HG03354 (cell line): ENCODE measurements at regions not wholly inside any gene's neighbourhood (a gene's known extent, or its start where the extent isn't known, plus 50 kb on each side); places are given as distances from the start of the nearest gene placed in this dataset.

Experiments used
- ATAC-seq: cut with Tn5 transposase; IDR thresholded peaks from one replicate; pipeline ENCODE4 v1.9.1; 2021; ENCODE audit warnings: mild to moderate bottlenecking; ENCODE audit not compliant: unreplicated experiment, poor library complexity, severe bottlenecking

DNA sequence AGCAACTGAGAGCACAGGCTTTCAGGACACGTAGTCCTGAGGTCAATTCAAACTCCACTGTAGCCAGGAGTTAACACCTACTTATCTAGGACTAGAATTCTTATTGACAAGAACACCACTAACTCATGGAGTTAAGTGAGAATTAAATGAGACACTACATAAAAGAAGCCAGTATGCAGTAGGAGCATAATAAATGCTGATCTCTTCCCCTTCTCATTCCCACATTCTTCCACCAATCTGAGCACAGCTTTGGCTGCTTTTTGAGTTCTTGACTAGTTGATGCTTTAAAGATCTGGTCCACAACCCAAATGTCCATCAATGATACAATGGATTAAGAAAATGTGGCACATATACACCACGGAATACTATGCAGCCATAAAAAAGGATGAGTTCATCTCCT, 55.2 kb downstream of the TTC32 start:
- no peak for ATAC-seq

DNA sequence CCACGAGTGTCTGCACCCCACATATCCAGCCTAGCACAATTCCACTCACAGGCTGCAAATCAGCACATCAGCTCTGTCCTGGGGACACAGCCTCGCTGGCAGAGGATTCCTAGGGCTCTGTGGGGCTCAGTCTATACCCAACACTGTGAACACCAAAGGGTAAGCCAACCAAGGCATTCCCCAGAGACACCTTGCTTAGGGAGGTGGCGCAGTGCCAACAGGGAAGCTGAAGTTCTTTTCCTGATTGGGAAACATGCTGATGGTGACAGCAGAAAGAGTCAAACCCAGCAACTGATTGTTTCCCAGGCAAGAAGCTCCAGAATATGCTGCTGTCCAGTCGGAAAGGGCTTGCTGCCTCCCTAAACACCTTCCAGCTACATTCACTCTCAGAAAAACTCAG, 55.8 kb downstream of the TTC32 start:
- no peak for ATAC-seq

DNA sequence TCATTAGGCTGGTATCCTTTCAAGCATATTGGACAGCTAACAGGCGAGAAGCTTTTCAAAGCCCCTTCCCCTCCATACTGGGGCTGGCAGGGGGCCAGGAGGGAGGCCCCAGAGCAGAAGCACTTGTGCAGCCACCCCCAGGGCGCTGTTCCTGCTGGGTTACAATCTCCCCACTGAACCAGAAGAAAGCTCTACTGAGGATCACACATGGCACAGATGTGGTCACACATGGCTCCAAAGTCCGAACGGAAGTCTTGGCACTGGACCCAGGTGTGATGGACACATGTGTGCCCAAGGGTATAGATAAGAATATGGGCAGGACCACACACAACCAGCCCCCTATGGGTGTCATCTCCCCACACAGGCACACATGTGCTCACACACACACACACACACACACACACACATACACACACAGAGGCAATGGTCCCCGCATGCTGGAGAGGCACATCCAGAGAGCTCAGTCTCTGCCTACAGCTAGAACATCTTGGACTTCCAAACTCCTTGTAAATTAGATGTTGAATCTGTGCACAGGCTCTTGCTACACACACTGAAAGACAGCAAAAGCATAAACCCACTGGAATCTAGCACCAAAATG, 56.4 kb downstream of the TTC32 start:
- no peak for ATAC-seq

GRCh38 chr2:19844750-19845149, 57.0 kb downstream of the TTC32 start:
- ATAC-seq: no peak

GRCh38 chr2:19843992-19844515, 57.7 kb downstream of the TTC32 start:
- no peak for ATAC-seq

DNA sequence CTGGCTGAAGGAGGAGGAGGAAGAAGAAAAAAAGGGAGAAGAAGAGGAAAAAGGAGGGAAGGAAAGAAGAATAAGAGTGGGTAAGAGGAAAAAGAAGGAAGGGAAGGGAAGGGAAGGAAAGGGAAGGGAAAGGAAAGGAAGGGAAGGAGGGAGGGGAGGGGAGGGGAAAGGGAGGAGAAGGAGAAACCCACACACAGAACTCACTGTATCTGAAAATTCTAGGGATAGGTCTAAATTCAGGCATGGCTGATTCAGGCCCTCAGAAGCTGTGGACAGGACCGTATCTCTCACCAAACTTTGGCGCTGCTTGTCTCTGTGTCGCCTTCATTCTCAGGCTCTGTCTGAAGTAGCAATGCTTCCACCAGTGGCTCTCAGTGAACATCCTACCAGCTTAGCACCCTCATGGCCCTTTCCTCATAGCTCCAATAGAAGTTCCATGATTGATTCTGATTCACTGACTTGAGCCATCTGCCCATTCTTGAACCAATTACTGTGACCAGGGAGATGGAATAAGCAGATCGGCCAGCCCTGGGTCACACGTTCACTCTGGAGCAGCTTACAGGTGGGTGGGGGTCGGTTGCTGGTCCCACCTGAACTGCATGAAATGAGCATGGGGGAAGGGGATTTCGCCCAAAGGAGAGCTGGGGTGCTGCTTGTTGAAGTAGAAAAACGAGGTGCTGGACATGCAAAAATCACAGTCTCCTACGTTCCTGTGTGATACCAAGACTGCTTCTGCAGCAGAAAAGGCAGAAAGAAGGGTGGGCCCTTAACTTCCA, 59.7 kb downstream of the TTC32 start:
- no peak for ATAC-seq

- no peak for ATAC-seq
Observed at GRCh38 chr2:19839438-19839837, 62.3 kb downstream of the TTC32 start.

DNA sequence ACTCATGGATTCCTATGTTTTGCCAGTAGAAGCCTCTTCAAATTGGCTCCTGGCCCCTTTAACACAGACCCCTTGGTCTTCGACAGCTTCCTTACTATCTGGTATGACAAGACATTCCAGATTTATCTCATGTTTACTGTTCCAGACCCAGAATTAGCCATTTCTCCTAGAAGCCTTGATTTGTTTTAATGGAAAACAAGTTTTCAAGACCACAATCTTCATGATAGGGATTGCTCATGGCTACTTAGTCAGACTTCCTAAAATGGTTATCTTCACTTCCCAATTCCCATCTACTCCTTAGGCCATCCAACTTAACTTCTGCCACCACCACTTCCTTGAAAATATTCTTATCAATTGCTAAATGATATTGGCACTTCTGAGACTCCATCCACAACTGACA, 63.2 kb downstream of the TTC32 start:
- ATAC-seq: no peak

DNA sequence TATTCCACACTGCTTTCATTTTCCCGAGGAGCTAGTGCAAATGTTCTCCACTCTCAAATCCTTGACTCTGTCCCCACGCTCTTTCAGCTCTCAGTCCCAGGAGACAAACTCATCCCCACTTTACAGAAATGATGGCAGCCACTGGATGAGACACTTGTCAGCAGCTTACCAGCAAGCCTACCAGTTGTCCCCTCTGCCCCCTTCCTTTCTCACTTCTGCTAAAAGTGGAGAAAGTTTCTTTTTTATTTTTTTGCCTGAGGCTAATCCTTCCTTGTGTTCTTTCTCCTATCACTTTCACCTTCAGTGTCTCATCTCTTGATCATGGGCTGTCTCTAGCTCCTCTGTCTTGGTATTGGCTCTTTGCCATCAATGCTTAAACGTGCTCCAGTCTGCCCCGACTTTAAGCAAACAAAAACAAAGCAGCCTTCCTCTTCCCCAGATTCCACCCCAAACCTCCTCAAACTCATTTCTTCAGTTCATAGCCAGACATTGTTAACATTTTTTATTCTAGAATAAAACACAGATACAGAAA, 64.5 kb downstream of the TTC32 start:
- no peak for ATAC-seq

- ATAC-seq: no peak
Observed at GRCh38 chr2:19835781-19836281, 66.0 kb downstream of the TTC32 start.

GRCh38 chr2:19833978-19834377, 67.8 kb downstream of the TTC32 start:
- no peak for ATAC-seq

DNA sequence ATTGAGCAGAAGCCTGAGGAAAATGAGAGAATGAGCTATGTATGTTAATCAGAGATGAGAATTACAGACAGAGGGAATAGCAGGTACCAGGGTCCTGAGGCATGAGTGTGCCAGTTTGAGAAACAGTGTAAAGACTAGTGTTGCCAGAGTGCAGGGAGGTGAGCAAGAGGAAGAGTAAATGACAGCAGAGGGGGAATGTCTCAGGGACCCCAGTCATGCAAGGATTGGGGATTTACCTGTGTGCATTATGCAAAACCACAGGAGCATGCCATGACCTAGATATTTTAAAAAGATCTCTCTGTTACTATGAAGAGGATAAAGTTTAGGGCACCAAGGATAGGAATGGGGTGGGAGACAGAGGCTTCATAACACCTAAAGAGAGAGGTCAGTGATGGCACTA, 72.1 kb downstream of the TTC32 start:
- no peak for ATAC-seq

DNA sequence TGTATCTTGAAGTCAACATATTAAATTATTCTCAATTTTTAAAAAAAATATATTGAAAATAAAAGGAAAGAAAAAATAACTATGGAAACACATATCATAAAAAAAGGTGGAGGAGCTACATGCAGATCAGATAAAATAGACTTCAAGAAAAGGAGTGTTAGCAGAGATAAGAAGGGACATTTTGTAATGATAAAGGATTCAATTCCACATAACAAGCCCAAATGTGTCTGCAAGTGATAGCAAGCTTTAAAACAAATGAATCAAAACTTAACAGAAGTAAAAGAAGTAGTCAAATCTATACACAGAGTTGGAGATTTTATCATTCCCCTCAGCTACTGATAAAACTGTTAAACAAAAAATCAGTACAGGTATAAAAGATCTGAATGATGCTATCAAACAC, 74.9 kb downstream of the TTC32 start:
- no peak for ATAC-seq

DNA sequence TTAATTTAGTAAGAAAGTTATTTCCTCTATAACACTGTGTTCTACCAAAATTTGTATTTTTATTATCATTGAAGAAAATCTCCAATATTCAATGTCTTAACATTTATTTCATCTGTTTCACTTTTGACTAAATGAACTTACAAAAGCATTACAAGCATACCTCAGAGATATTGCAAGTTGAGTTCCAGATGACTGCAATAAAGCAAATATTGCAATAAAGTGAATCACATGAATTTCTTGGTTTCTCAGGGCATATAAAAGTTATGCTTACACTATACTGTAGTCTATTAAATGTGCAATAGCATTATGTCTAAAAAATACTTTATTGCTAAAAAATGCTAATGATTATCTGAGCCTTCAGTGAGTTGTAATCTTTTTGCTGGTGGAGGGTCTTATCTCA, 78.3 kb downstream of the TTC32 start:
- ATAC-seq: no peak

DNA sequence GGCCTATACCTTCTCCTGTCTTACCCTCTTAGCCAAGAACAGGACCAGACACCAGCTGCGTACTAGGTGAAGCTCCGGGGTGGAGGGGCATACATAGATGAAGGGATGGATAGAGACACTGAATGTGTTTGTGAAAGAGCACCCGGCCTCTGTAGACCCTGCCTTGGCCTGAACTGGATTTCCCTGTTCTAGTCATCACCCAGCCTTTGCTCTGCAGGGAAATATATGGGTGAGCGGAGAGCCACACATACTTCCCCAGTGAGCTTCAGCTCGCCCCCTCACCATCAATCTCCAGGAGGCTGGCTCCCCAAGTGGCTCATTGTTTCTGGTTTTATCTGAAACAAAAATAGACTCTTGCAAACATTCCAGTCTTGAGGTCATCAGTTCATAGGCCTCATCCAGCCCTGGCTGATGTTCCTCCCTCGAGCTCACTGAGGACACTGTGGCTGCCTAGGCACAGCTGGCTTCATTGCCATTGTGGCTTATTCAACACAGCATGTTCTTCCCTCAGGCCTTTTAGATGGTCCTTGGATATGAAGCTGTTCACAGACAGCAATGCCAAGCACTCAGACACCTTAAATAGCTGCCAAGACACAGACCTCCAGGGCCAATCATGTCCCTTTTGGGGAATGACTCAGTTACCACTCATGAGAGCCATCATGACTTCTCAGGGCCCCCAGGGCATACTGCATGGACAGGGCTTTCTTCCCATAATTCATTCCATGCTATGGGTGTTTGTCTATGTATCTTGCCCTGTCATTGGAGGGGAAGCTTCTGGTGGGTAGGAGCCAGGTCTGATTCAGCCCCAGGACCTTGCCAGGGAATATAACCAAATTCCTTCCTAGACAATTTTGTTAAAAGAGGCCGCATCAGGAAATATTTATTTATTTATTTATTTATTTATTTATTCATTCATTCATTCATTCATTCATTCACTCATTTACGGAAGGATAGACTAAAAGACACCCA, 82.4 kb downstream of the TTC32 start:
- ATAC-seq: no peak

DNA sequence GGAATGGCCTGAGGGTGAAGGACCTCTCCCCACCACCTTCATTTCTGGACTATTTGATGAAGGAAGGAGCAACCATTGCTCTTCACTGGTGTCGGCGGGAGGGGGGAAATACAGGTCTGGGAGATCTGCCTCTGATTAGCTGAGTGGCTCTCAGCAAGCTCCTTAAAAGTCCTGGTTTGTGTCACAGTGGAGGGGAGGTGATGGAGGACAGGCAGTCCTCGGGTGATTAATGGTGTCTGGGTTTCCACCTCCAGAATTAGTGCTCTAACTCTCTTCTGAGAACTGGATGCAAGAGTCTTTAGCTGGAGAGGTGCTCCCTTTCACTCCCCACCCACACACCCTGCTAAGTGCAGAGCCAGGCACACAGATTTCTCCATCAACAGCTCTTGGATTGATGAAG, 83.2 kb downstream of the TTC32 start:
- ATAC-seq: no peak

DNA sequence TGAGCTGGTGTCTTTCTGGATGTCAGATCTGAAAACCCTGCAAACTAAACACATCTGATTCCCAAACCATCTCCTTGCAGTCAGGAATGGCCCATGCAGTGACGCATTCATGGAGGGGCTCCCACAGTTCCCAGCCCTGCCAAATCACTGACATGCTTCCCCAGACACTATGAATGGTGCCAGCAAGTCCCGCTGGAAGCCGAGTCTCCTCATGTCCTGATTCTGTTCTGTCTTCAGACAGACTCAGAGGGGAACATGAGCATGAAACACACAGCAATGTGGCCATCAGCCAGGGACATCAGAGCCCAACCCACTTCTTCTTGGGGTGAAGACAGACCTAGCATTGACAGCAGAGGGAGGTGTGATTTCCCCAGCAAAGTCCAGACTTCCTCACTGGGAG, 83.7 kb downstream of the TTC32 start:
- ATAC-seq: no peak

DNA sequence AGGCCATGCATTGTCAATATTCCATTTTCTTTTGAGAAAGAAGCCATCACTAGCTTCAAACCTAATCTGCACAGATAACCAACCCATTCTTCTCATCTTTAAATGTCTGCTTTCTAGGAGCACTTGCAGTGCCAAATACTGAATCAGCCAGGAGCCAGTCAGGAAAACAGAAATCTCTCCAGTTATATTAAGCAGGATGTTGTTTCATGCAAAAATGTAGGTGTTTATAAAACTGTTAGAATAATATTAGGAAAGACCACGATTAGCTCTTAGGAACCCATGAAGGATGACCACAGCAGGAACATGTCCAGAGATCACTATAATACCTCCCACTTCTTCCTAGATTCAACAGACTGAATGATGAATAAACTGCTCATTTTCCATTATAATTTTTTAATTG, 86.0 kb downstream of the TTC32 start:
- ATAC-seq: no peak

DNA sequence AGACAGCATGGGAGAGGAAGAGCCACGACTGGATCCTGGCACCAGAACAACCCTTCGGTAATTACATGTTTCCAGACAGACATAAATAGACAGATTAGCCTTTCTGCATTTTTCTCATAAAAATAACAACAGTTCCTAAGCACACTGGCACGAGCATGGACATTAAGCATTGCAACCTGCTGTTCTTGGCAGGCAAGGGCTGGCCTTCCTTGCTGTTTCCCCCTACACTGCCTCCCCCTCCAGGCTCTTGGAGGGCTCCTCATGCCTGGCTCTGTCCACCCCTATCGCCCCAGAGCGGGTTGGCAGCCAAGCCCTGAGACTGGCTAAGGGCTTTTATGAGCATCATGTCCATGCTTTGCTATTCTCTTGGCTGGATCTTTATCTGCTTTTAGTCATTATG, 89.6 kb downstream of the TTC32 start:
- no peak for ATAC-seq

DNA sequence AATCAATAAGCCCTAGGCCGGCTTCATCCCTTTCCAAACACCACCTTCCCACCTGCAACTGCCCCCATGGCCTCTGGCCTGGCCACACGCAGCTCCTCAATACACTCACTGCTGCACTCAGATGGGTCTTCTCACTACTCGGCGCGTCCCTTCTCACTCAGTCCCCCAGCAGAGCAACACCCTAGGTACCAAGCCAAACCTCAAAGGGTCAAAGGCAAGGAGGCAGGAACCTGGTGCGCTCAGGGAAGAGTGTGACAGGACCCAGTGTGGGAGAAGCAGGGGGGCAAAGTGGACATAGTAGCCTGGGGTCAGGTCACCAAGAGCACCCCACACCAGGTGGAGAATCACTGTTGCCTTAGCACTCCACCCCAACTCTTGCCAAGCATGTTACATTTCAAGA, 90.6 kb downstream of the TTC32 start:
- no peak for ATAC-seq
